OCI-LY1 (cell line): ENCODE measurements at regions not wholly inside any gene's neighbourhood (a gene's known extent, or its start where the extent isn't known, plus 50 kb on each side); places are given as distances from the start of the nearest gene placed in this dataset.

Experiments used
- EZH2 ChIP-seq: fragments of 200-600 bp; sonication (generic), shearing (Covaris generic); IDR thresholded peaks from 2 replicates; pipeline ENCODE4 v1.8.0; 2017; ENCODE audit warnings: borderline replicate concordance, mixed run types, mild to moderate bottlenecking, antibody characterized with exemption, low read length, moderate library complexity, mixed read lengths
- TF ChIP-seq, protein P1 (sequence below): fragments of 200-600 bp; sonication (generic), shearing (Covaris generic); IDR thresholded peaks from 2 replicates; pipeline ENCODE4 v1.5.1; 2017; ENCODE audit warnings: mild to moderate bottlenecking, antibody characterized with exemption, low read length, moderate library complexity, mixed read lengths

GRCh38 chr11:39021539-39021938 lies 2423.5 kb upstream of the RAG2 start:
- TF ChIP-seq, protein P1, sequence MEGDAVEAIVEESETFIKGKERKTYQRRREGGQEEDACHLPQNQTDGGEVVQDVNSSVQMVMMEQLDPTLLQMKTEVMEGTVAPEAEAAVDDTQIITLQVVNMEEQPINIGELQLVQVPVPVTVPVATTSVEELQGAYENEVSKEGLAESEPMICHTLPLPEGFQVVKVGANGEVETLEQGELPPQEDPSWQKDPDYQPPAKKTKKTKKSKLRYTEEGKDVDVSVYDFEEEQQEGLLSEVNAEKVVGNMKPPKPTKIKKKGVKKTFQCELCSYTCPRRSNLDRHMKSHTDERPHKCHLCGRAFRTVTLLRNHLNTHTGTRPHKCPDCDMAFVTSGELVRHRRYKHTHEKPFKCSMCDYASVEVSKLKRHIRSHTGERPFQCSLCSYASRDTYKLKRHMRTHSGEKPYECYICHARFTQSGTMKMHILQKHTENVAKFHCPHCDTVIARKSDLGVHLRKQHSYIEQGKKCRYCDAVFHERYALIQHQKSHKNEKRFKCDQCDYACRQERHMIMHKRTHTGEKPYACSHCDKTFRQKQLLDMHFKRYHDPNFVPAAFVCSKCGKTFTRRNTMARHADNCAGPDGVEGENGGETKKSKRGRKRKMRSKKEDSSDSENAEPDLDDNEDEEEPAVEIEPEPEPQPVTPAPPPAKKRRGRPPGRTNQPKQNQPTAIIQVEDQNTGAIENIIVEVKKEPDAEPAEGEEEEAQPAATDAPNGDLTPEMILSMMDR = no peak
- TF ChIP-seq EZH2 = no peak
